HG03280 (cell line): ENCODE measurements at regions not wholly inside any gene's neighbourhood (a gene's known extent, or its start where the extent isn't known, plus 50 kb on each side); places are given as distances from the start of the nearest gene placed in this dataset.

Experiments used
- ATAC-seq: cut with Tn5 transposase; IDR thresholded peaks from one replicate; pipeline ENCODE4 v1.9.1; 2021; ENCODE audit warnings: mild to moderate bottlenecking, moderate library complexity; ENCODE audit not compliant: unreplicated experiment

- ATAC-seq: no peak
These were observed 106.3 kb upstream of the CRHR1 start for GRCh38 chr17:45677770-45678169.

GRCh38 chr17:45679426-45679825, 104.7 kb upstream of the CRHR1 start:
- no peak for ATAC-seq

GRCh38 chr17:45680360-45680759, 103.8 kb upstream of the CRHR1 start:
- ATAC-seq: no peak

GRCh38 chr17:45681706-45682105, 102.4 kb upstream of the CRHR1 start:
- no peak for ATAC-seq

GRCh38 chr17:45686250-45686649, 97.9 kb upstream of the CRHR1 start:
- ATAC-seq: no peak

GRCh38 chr17:45687594-45687993, 96.5 kb upstream of the CRHR1 start:
- ATAC-seq: no peak

- no peak for ATAC-seq
These were observed 95.8 kb upstream of the CRHR1 start for GRCh38 chr17:45688353-45688752.

GRCh38 chr17:45688820-45689219, 95.3 kb upstream of the CRHR1 start:
- ATAC-seq: no peak

- ATAC-seq: no peak
These were observed 94.7 kb upstream of the CRHR1 start for GRCh38 chr17:45689451-45689850.

- ATAC-seq: no peak
These were observed 93.4 kb upstream of the CRHR1 start for GRCh38 chr17:45690625-45691275.

- ATAC-seq: no peak
These were observed 91.5 kb upstream of the CRHR1 start for GRCh38 chr17:45692661-45693060.

- no peak for ATAC-seq
These were observed 90.3 kb upstream of the CRHR1 start for GRCh38 chr17:45693792-45694191.

- no peak for ATAC-seq
These were observed 87.7 kb upstream of the CRHR1 start for GRCh38 chr17:45696442-45696841.

- no peak for ATAC-seq
These were observed 87.0 kb upstream of the CRHR1 start for GRCh38 chr17:45697076-45697475.

GRCh38 chr17:45700171-45701090, 83.7 kb upstream of the CRHR1 start:
- ATAC-seq: no peak

GRCh38 chr17:45702666-45703266, 81.4 kb upstream of the CRHR1 start:
- no peak for ATAC-seq

GRCh38 chr17:45703348-45703747, 80.8 kb upstream of the CRHR1 start:
- ATAC-seq: no peak

- no peak for ATAC-seq
These were observed 80.3 kb upstream of the CRHR1 start for GRCh38 chr17:45703806-45704205.

- ATAC-seq: no peak
These were observed 79.9 kb upstream of the CRHR1 start for GRCh38 chr17:45704251-45704650.

GRCh38 chr17:45705123-45706009, 78.8 kb upstream of the CRHR1 start:
- ATAC-seq: no peak

- ATAC-seq: no peak
These were observed 78.1 kb upstream of the CRHR1 start for GRCh38 chr17:45706033-45706432.
